CD4-positive, alpha-beta memory T cell (primary cell): ENCODE measurements at regions not wholly inside any gene's neighbourhood (a gene's known extent, or its start where the extent isn't known, plus 50 kb on each side); places are given as distances from the start of the nearest gene placed in this dataset.
"Not testable (repeated sequence)": the region's sequence is repeated elsewhere in the genome, so short reads cannot be mapped to it uniquely, and the experiment has no call there.

ENCODE experiments used
- CTCF ChIA-PET: fragments of 350-600 bp; sonication (Branson Sonifier 250); formaldehyde crosslinking; loops from one replicate; lab custom pipeline; 2021; ENCODE audit warnings: inconsistent platforms; ENCODE audit not compliant: partially characterized antibody; lab: Charles Lee
- POLR2A ChIA-PET: fragments of 350-600 bp; sonication (Branson Sonifier 250); formaldehyde crosslinking; loops from one replicate; lab custom pipeline; 2021; ENCODE audit not compliant: partially characterized antibody; lab: Charles Lee
- DNase-seq, 5 donors: peaks; one replicate each; pipeline versions ENCODE4 v3.0.0 to v3.0.0-alpha.2; 2020 to 2022; ENCODE audit warnings: mixed read lengths in 1 of 5
- H3K27ac ChIP-seq: one replicate; pipeline ENCODE4 v1.7.0; 2013; ENCODE audit warnings: low read depth, low read length
- H3K27me3 ChIP-seq: 2 replicates; pipeline ENCODE4 v1.7.0; 2013; ENCODE audit warnings: mild to moderate bottlenecking, low read length, moderate library complexity; ENCODE audit not compliant: insufficient read depth
- H3K36me3 ChIP-seq: 2 replicates; pipeline ENCODE4 v1.7.0; 2013; ENCODE audit warnings: mild to moderate bottlenecking, low read length, moderate library complexity; ENCODE audit not compliant: insufficient read depth
- H3K4me1 ChIP-seq: 2 replicates; pipeline ENCODE4 v1.7.0; 2013; ENCODE audit warnings: mild to moderate bottlenecking, low read length, moderate library complexity; ENCODE audit not compliant: insufficient read depth
- H3K4me3 ChIP-seq, 2 donors: one replicate each; pipeline ENCODE4 v1.7.0; 2013; ENCODE audit warnings: low read length in 2 of 2, mild to moderate bottlenecking in 1 of 2
- H3K9me3 ChIP-seq, 2 donors: one replicate each; pipeline ENCODE4 v1.7.0; 2013; ENCODE audit warnings: low read length in 2 of 2, control low read depth in 1 of 2; ENCODE audit not compliant: control insufficient read depth in 1 of 2
- H3K27ac Mint-ChIP-seq, 7 donors: one replicate each; pipeline ENCODE4 v1.8.0; 2020 to 2021; ENCODE audit warnings: mixed read lengths in 7 of 7, mild to moderate bottlenecking in 6 of 7, inconsistent platforms in 3 of 7, moderate library complexity in 3 of 7
- H3K27me3 Mint-ChIP-seq, 2 donors: one replicate each; pipeline ENCODE4 v1.8.0; 2020 to 2021; ENCODE audit warnings: mixed read lengths in 2 of 2
- H3K36me3 Mint-ChIP-seq, 2 donors: one replicate each; pipeline ENCODE4 v1.8.0; 2020 to 2021; ENCODE audit warnings: mixed read lengths in 2 of 2, inconsistent platforms in 1 of 2, mild to moderate bottlenecking in 1 of 2
- H3K4me1 Mint-ChIP-seq, 4 donors: one replicate each; pipeline ENCODE4 v1.8.0; 2020 to 2021; ENCODE audit warnings: mixed read lengths in 4 of 4, mild to moderate bottlenecking in 1 of 4
- H3K4me3 Mint-ChIP-seq, 8 donors: one replicate each; pipeline ENCODE4 v1.8.0; 2020 to 2021; ENCODE audit warnings: mixed read lengths in 8 of 8, mild to moderate bottlenecking in 7 of 8, moderate library complexity in 6 of 8, inconsistent platforms in 3 of 8
- H3K9me3 Mint-ChIP-seq, 8 donors: one replicate each; pipeline ENCODE4 v1.8.0; 2020 to 2021; ENCODE audit warnings: mixed read lengths in 8 of 8, mild to moderate bottlenecking in 5 of 8, inconsistent platforms in 3 of 8, moderate library complexity in 1 of 8
- intact Hi-C: fragments of 100-400 bp; cut with micrococcal nuclease; formaldehyde crosslinking; loops from one replicate; pipeline ENCODE4 v1.15.1; 2023

- Mint-ChIP-seq H3K9me3 (peaks cover 0 to 7% (median 3%) of the 10 kb centered on the region in 8 donors), H3K27me3 (peaks cover 0 to 1% of the 10 kb centered on the region in 2 donors), H3K4me3 (no peak overlapping the region), H3K4me1 (no peaks in the 10 kb centered on the region), H3K27ac (no peak overlapping the region), H3K36me3 (no peaks in the 10 kb centered on the region)
- no peak overlapping the region for H3K27ac ChIP-seq
- no peaks in the 10 kb centered on the region for H3K36me3 ChIP-seq
- POLR2A ChIA-PET = no interaction called here
- H3K9me3 ChIP-seq = no peaks in the 10 kb centered on the region
- no peak for DNase-seq
- H3K4me3 ChIP-seq = no peak overlapping the region
- intact Hi-C loops = no loop called here
- H3K4me1 ChIP-seq = no peaks in the 10 kb centered on the region
- H3K27me3 ChIP-seq = no peaks in the 10 kb centered on the region
- CTCF ChIA-PET = no interaction called here
Measured at GRCh38 chrX:45621376-45622041, 420.8 kb upstream of the DIPK2B start.

- intact Hi-C loops = no loop called here
- no peaks in the 10 kb centered on the region for H3K27me3 ChIP-seq
- H3K4me3 ChIP-seq = no peak overlapping the region
- no peak for DNase-seq
- Mint-ChIP-seq H3K36me3 (no peaks in the 10 kb centered on the region), H3K9me3 (peaks cover 0 to 7% (median 2%) of the 10 kb centered on the region in 8 donors), H3K4me1 (no peaks in the 10 kb centered on the region), H3K4me3 (no peak overlapping the region), H3K27me3 (peaks cover 0 to 1% of the 10 kb centered on the region in 2 donors), H3K27ac (no peak overlapping the region)
- H3K9me3 ChIP-seq = no peaks in the 10 kb centered on the region
- H3K27ac ChIP-seq = no peak overlapping the region
- H3K36me3 ChIP-seq = no peaks in the 10 kb centered on the region
- ChIA-PET CTCF (no interaction called here), POLR2A (interaction anchor here (0.6 kb wide), 1 partner anchor 181 kb away, joined by 3 read pairs; no protein-coding TSS in a partner anchor)
- no peaks in the 10 kb centered on the region for H3K4me1 ChIP-seq
Measured at GRCh38 chrX:45619290-45619689, 418.6 kb upstream of the DIPK2B start.

GRCh38 chrX:45615591-45615990 lies 414.9 kb upstream of the DIPK2B start:
- H3K4me3 Mint-ChIP-seq, H3K27me3 Mint-ChIP-seq, H3K4me3 ChIP-seq, H3K36me3 ChIP-seq, H3K27ac Mint-ChIP-seq, H3K9me3 ChIP-seq, H3K27ac ChIP-seq, DNase-seq, H3K4me1 ChIP-seq, intact Hi-C loops, CTCF ChIA-PET, H3K36me3 Mint-ChIP-seq, POLR2A ChIA-PET, H3K27me3 ChIP-seq, H3K4me1 Mint-ChIP-seq: not testable (repeated sequence)
- peaks cover 0 to 27% (median 12%) of the 10 kb centered on the region in 8 donors for H3K9me3 Mint-ChIP-seq

GRCh38 chrX:45614853-45615252 lies 414.2 kb upstream of the DIPK2B start:
- Histone ChIP-seq H3K4me1 (no peaks in the 10 kb centered on the region), H3K9me3 (no peaks in the 10 kb centered on the region), H3K27me3 (no peaks in the 10 kb centered on the region), H3K4me3 (no peak overlapping the region), H3K27ac (no peak overlapping the region), H3K36me3 (no peaks in the 10 kb centered on the region)
- intact Hi-C loops = no loop called here
- H3K4me3 Mint-ChIP-seq = no peak overlapping the region
- peaks cover 0 to 2% of the 10 kb centered on the region in 2 donors for H3K27me3 Mint-ChIP-seq
- no peak for DNase-seq
- ChIA-PET POLR2A (no interaction called here), CTCF (no interaction called here)
- no peaks in the 10 kb centered on the region for H3K4me1 Mint-ChIP-seq
- no peak overlapping the region for H3K27ac Mint-ChIP-seq
- no peaks in the 10 kb centered on the region for H3K36me3 Mint-ChIP-seq
- peaks cover 0 to 28% (median 15%) of the 10 kb centered on the region in 8 donors for H3K9me3 Mint-ChIP-seq

GRCh38 chrX:45602151-45602550 lies 401.5 kb upstream of the DIPK2B start:
- H3K9me3 Mint-ChIP-seq = peaks cover 0 to 5% (median 0%) of the 10 kb centered on the region in 8 donors
- no peaks in the 10 kb centered on the region for H3K4me1 ChIP-seq
- H3K36me3 ChIP-seq = no peaks in the 10 kb centered on the region
- POLR2A ChIA-PET = no interaction called here
- no peaks in the 10 kb centered on the region for H3K4me1 Mint-ChIP-seq
- H3K4me3 ChIP-seq = no peak overlapping the region
- no peak overlapping the region for H3K27ac Mint-ChIP-seq
- no peak for DNase-seq
- CTCF ChIA-PET = no interaction called here
- no peak overlapping the region for H3K4me3 Mint-ChIP-seq
- H3K27me3 Mint-ChIP-seq = no peaks in the 10 kb centered on the region
- H3K36me3 Mint-ChIP-seq = peaks cover 0 to 1% of the 10 kb centered on the region in 2 donors
- H3K27me3 ChIP-seq = no peaks in the 10 kb centered on the region
- H3K27ac ChIP-seq = no peak overlapping the region
- intact Hi-C loops = no loop called here
- no peaks in the 10 kb centered on the region for H3K9me3 ChIP-seq

GRCh38 chrX:45601052-45601451 lies 400.4 kb upstream of the DIPK2B start:
- H3K4me3 ChIP-seq = no peak overlapping the region
- ChIA-PET CTCF (no interaction called here), POLR2A (no interaction called here)
- H3K9me3 Mint-ChIP-seq = peaks cover 0 to 3% (median 0%) of the 10 kb centered on the region in 8 donors
- no peaks in the 10 kb centered on the region for H3K4me1 ChIP-seq
- intact Hi-C loops = no loop called here
- H3K27ac Mint-ChIP-seq = no peak overlapping the region
- no peak overlapping the region for H3K4me3 Mint-ChIP-seq
- H3K4me1 Mint-ChIP-seq = no peaks in the 10 kb centered on the region
- H3K9me3 ChIP-seq = no peaks in the 10 kb centered on the region
- H3K36me3 Mint-ChIP-seq = peaks cover 0 to 1% of the 10 kb centered on the region in 2 donors
- no peak for DNase-seq
- no peaks in the 10 kb centered on the region for H3K36me3 ChIP-seq
- H3K27me3 Mint-ChIP-seq = no peaks in the 10 kb centered on the region
- H3K27ac ChIP-seq = no peak overlapping the region
- no peaks in the 10 kb centered on the region for H3K27me3 ChIP-seq

GRCh38 chrX:45598861-45599260 lies 398.2 kb upstream of the DIPK2B start:
- Histone ChIP-seq H3K9me3 (no peaks in the 10 kb centered on the region), H3K4me3 (no peak overlapping the region), H3K4me1 (no peaks in the 10 kb centered on the region), H3K27me3 (no peaks in the 10 kb centered on the region), H3K36me3 (no peaks in the 10 kb centered on the region), H3K27ac (no peak overlapping the region)
- POLR2A ChIA-PET = no interaction called here
- Mint-ChIP-seq H3K9me3 (no peaks in the 10 kb centered on the region), H3K4me1 (no peaks in the 10 kb centered on the region), H3K36me3 (no peaks in the 10 kb centered on the region), H3K4me3 (no peak overlapping the region), H3K27ac (no peak overlapping the region), H3K27me3 (no peaks in the 10 kb centered on the region)
- no peak for DNase-seq
- intact Hi-C loops = no loop called here
- CTCF ChIA-PET = no interaction called here
